Liver (tissue), 3 donors: ENCODE measurements at regions not wholly inside any gene's neighbourhood (a gene's known extent, or its start where the extent isn't known, plus 50 kb on each side); places are given as distances from the start of the nearest gene placed in this dataset.

ENCODE experiments used
- FOXA2 ChIP-seq: IDR thresholded peaks from 2 replicates; pipeline ENCODE4 v1.6.1; 2016; ENCODE audit warnings: antibody characterized with exemption
- JUND ChIP-seq, 2 donors: IDR thresholded peaks; 2 replicates each; pipeline ENCODE4 v1.6.1; 2016; ENCODE audit warnings: antibody characterized with exemption in 2 of 2
- RAD21 ChIP-seq, 2 donors: IDR thresholded peaks; 2 replicates each; pipeline ENCODE4 v1.6.1; 2016; ENCODE audit warnings: antibody characterized with exemption in 2 of 2, mild to moderate bottlenecking in 2 of 2
- SP1 ChIP-seq: IDR thresholded peaks from 2 replicates; pipeline ENCODE4 v1.6.1; 2018; ENCODE audit warnings: antibody characterized with exemption, mild to moderate bottlenecking
- TAF1 ChIP-seq: conservative IDR thresholded peaks from 2 replicates; pipeline ENCODE4 v1.6.1; 2016; ENCODE audit warnings: antibody characterized with exemption, mild to moderate bottlenecking
- YY1 ChIP-seq: IDR thresholded peaks from 2 replicates; pipeline ENCODE4 v1.6.1; 2016; ENCODE audit warnings: antibody characterized with exemption, mild to moderate bottlenecking
- TF ChIP-seq, protein P1 (sequence below): fragments of 150-350 bp; IDR thresholded peaks from 2 replicates; pipeline ENCODE4 v1.5.1; 2017; ENCODE audit warnings: improper control_type of control experiment, low read depth, low read length; ENCODE audit not compliant: missing input control
- TF ChIP-seq, protein P2 (sequence below): IDR thresholded peaks from 2 replicates; pipeline ENCODE4 v1.6.1; 2016; ENCODE audit warnings: antibody characterized with exemption
- donor health status: healthy.
- donor health status: healthy.

DNA sequence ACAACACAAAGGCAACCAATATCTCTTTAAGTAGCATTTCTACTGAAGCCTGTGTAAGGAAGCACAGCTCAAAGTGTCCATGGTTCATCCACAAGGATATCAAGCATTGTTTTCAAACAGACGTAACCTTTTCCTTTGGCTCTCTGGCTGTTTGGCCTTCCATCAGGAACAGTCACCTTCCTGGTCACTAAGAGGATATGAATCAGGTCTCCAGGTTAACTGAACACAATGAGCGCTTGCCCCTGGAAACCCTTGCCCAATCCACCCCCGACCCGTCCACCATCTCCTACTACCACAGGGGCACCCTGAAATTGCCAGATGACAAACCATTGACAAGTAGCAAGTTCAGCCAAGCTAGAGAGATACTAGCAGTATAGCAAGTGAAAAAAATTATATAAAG is 114.4 kb upstream of the COL21A1 start:
- TF ChIP-seq, protein P1, sequence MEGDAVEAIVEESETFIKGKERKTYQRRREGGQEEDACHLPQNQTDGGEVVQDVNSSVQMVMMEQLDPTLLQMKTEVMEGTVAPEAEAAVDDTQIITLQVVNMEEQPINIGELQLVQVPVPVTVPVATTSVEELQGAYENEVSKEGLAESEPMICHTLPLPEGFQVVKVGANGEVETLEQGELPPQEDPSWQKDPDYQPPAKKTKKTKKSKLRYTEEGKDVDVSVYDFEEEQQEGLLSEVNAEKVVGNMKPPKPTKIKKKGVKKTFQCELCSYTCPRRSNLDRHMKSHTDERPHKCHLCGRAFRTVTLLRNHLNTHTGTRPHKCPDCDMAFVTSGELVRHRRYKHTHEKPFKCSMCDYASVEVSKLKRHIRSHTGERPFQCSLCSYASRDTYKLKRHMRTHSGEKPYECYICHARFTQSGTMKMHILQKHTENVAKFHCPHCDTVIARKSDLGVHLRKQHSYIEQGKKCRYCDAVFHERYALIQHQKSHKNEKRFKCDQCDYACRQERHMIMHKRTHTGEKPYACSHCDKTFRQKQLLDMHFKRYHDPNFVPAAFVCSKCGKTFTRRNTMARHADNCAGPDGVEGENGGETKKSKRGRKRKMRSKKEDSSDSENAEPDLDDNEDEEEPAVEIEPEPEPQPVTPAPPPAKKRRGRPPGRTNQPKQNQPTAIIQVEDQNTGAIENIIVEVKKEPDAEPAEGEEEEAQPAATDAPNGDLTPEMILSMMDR = no peak
- TF ChIP-seq JUND (IDR thresholded peaks at IDR 0.05) = no peak
- no peak for TF ChIP-seq SP1
- no peak for TF ChIP-seq YY1
- no peak for TF ChIP-seq RAD21 (IDR thresholded peaks at IDR 0.05)
- TF ChIP-seq, protein P2, sequence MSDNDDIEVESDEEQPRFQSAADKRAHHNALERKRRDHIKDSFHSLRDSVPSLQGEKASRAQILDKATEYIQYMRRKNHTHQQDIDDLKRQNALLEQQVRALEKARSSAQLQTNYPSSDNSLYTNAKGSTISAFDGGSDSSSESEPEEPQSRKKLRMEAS = no peak
- TF ChIP-seq TAF1 = no peak
- TF ChIP-seq FOXA2 = no peak
